HCT116 (cell line): ENCODE measurements at regions not wholly inside any gene's neighbourhood (a gene's known extent, or its start where the extent isn't known, plus 50 kb on each side); places are given as distances from the start of the nearest gene placed in this dataset.

Experiments used
- ATAC-seq: fragments of 200-7000 bp; cut with Tn5 transposase; 2 replicates; pipeline ENCODE4 v1.9.1; 2020; ENCODE audit warnings: mild to moderate bottlenecking, moderate library complexity
- BruUV-seq: library from RNA; stranded (reverse); fragments of 400-500 nt; replicated peaks from 2 replicates; lab custom pipeline; 2021; lab: Mats Ljungman, UMichigan
- CTCF ChIA-PET: fragments of 300-600 bp; sonication (Branson Sonifier 250); formaldehyde crosslinking; loops from one replicate; lab custom pipeline; 2021; ENCODE audit warnings: antibody characterized with exemption; lab: Charles Lee
- POLR2A ChIA-PET: fragments of 300-600, 350-600 bp; sonication (Branson Sonifier 250); formaldehyde crosslinking; loops from one replicate; lab custom pipeline; 2021; ENCODE audit warnings: antibody characterized with exemption; lab: Charles Lee
- RAD21 ChIA-PET, 2 experiments: fragments of 300-600 bp; sonication (Branson Sonifier 250); formaldehyde crosslinking; loops; one replicate each; lab custom pipeline; 2023; ENCODE audit warnings: low total read pairs in 2 of 2; ENCODE audit not compliant: uncharacterized antibody in 2 of 2, unreplicated experiment in 2 of 2, low non-redundant PET in 1 of 2; lab: Charles Lee
- DNase-seq: peaks from one replicate; pipeline ENCODE4 v3.0.0-alpha.2; 2010; ENCODE audit warnings: low read depth, low spot score
- H2AFZ ChIP-seq: fragments of 200-600 bp; shearing (Covaris generic), sonication (generic); 2 replicates; pipeline ENCODE4 v1.6.1; 2017; ENCODE audit warnings: low read depth, mixed run types, mixed read lengths, antibody characterized with exemption, low read length; ENCODE audit not compliant: poor library complexity, severe bottlenecking
- H3K27ac ChIP-seq: 2 replicates; pipeline ENCODE4 v1.5.1; 2012; ENCODE audit warnings: low read depth, low read length
- H3K27me3 ChIP-seq: fragments of 200-600 bp; sonication (generic); 2 replicates; pipeline ENCODE4 v1.6.1; 2016; ENCODE audit warnings: mixed run types, low read length, mixed read lengths; ENCODE audit not compliant: insufficient read depth
- H3K36me3 ChIP-seq, 2 experiments: fragments of 200-500 bp in 1 of 2; fragments of 200-600 bp in 1 of 2; sonication (Bioruptor generic) in 1 of 2; sonication (generic) in 1 of 2; 2 replicates each; pipeline versions ENCODE4 v1.5.1 to v1.6.1; 2014 to 2016; ENCODE audit warnings: low read length in 2 of 2, inconsistent platforms in 1 of 2, mixed read lengths in 1 of 2, mixed run types in 1 of 2; ENCODE audit not compliant: insufficient read depth in 2 of 2, control insufficient read depth in 1 of 2
- H3K4me1 ChIP-seq, 2 experiments: fragments of 200-600 bp in 1 of 2; sonication (generic) in 1 of 2; 2 replicates each; pipeline versions ENCODE4 v1.5.1 to v1.6.1; 2012 to 2017; ENCODE audit warnings: low read length in 2 of 2, inconsistent platforms in 1 of 2, mild to moderate bottlenecking in 1 of 2, mixed read lengths in 1 of 2, mixed run types in 1 of 2, moderate library complexity in 1 of 2; ENCODE audit not compliant: insufficient read depth in 2 of 2, control insufficient read depth in 1 of 2
- H3K4me2 ChIP-seq: fragments of 200-600 bp; sonication (generic); 2 replicates; pipeline ENCODE4 v1.6.1; 2017; ENCODE audit warnings: mixed run types, low read length, mixed read lengths
- H3K4me3 ChIP-seq, 2 experiments: fragments of 200-600 bp in 1 of 2; sonication (generic) in 1 of 2; replicated peaks in 1 of 2; 2 replicates each; pipeline ENCODE4 v1.5.1; 2011 to 2016; ENCODE audit warnings: low read length in 2 of 2, control low read depth in 1 of 2, low read depth in 1 of 2, mild to moderate bottlenecking in 1 of 2, mixed read lengths in 1 of 2, mixed run types in 1 of 2
- H3K79me2 ChIP-seq: fragments of 200-600 bp; sonication (generic); 2 replicates; pipeline ENCODE4 v1.6.1; 2017; ENCODE audit warnings: mild to moderate bottlenecking, mixed run types, low read length, moderate library complexity, mixed read lengths; ENCODE audit not compliant: insufficient read depth
- H3K9ac ChIP-seq: fragments of 200-600 bp; sonication (generic); 2 replicates; pipeline ENCODE4 v1.6.1; 2016; ENCODE audit warnings: low read length, mixed read lengths
- H3K9me2 ChIP-seq: fragments of 200-600 bp; sonication (generic), shearing (Covaris generic); 2 replicates; pipeline ENCODE4 v1.6.1; 2017; ENCODE audit warnings: mixed run types, mild to moderate bottlenecking, moderate library complexity; ENCODE audit not compliant: insufficient read depth
- H3K9me3 ChIP-seq, 2 experiments: fragments of 200-500 bp in 1 of 2; fragments of 200-600 bp in 1 of 2; sonication (Bioruptor generic) in 1 of 2; sonication (generic) in 1 of 2; 2 replicates each; pipeline ENCODE4 v1.6.1; 2014 to 2017; ENCODE audit warnings: low read length in 2 of 2, mixed read lengths in 2 of 2, inconsistent platforms in 1 of 2, low read depth in 1 of 2, mild to moderate bottlenecking in 1 of 2, mixed run types in 1 of 2, moderate library complexity in 1 of 2; ENCODE audit not compliant: control insufficient read depth in 1 of 2, insufficient read depth in 1 of 2
- H4K20me1 ChIP-seq: fragments of 200-600 bp; sonication (generic), shearing (Covaris generic); 2 replicates; pipeline ENCODE4 v1.6.1; 2017; ENCODE audit warnings: mixed run types, mild to moderate bottlenecking, moderate library complexity; ENCODE audit not compliant: insufficient read depth
- ATF3 ChIP-seq: IDR thresholded peaks from 2 replicates; pipeline ENCODE4 v1.6.1; 2012
- EGR1 ChIP-seq: IDR thresholded peaks from 2 replicates; pipeline ENCODE4 v1.6.1; 2012; ENCODE audit warnings: low read depth
- EZH2phosphoT487 ChIP-seq: fragments of 200-600 bp; IDR thresholded peaks from 2 replicates; pipeline ENCODE4 v1.6.1; 2018; ENCODE audit warnings: antibody characterized with exemption, borderline replicate concordance
- FOSL1 ChIP-seq: IDR thresholded peaks from 2 replicates; pipeline ENCODE4 v1.6.1; 2012; ENCODE audit warnings: low read depth
- POLR2A ChIP-seq: IDR thresholded peaks from 2 replicates; pipeline ENCODE4 v1.7.0; 2011; ENCODE audit warnings: borderline replicate concordance; ENCODE audit not compliant: insufficient read depth, insufficient read length; ENCODE audit errors: extremely low read depth
- POLR2AphosphoS5 ChIP-seq: IDR thresholded peaks from 2 replicates; pipeline ENCODE4 v1.6.1; 2011; ENCODE audit warnings: mild to moderate bottlenecking, low read depth, low read length, moderate library complexity
- YY1 ChIP-seq: IDR thresholded peaks from 2 replicates; pipeline ENCODE4 v1.6.1; 2011; ENCODE audit warnings: low read length, low read depth, moderate library complexity, mild to moderate bottlenecking; ENCODE audit not compliant: insufficient replicate concordance; ENCODE audit errors: extremely low read depth
- intact Hi-C: fragments of 100-400 bp; cut with micrococcal nuclease; formaldehyde crosslinking; loops from 2 replicates; pipeline ENCODE4 v1.10.0; 2022
- TF ChIP-seq, protein P1 (sequence below): IDR thresholded peaks from 2 replicates; pipeline ENCODE4 v1.6.1; 2012; ENCODE audit warnings: low read depth

GRCh38 chr20:7415427-7415826, 524.8 kb downstream of the HAO1 start:
- no peaks in the 10 kb centered on the region for H3K79me2 ChIP-seq
- RAD21 ChIA-PET, result no interaction called here
- POLR2A ChIA-PET, result no interaction called here
- H2AFZ ChIP-seq, result no peak overlapping the region
- no peaks in the 10 kb centered on the region for H3K4me1 ChIP-seq
- DNase-seq (no peak), ATAC-seq (no peak)
- no peaks in the 10 kb centered on the region for H3K27me3 ChIP-seq
- no peak for TF ChIP-seq POLR2A
- TF ChIP-seq, protein P1, sequence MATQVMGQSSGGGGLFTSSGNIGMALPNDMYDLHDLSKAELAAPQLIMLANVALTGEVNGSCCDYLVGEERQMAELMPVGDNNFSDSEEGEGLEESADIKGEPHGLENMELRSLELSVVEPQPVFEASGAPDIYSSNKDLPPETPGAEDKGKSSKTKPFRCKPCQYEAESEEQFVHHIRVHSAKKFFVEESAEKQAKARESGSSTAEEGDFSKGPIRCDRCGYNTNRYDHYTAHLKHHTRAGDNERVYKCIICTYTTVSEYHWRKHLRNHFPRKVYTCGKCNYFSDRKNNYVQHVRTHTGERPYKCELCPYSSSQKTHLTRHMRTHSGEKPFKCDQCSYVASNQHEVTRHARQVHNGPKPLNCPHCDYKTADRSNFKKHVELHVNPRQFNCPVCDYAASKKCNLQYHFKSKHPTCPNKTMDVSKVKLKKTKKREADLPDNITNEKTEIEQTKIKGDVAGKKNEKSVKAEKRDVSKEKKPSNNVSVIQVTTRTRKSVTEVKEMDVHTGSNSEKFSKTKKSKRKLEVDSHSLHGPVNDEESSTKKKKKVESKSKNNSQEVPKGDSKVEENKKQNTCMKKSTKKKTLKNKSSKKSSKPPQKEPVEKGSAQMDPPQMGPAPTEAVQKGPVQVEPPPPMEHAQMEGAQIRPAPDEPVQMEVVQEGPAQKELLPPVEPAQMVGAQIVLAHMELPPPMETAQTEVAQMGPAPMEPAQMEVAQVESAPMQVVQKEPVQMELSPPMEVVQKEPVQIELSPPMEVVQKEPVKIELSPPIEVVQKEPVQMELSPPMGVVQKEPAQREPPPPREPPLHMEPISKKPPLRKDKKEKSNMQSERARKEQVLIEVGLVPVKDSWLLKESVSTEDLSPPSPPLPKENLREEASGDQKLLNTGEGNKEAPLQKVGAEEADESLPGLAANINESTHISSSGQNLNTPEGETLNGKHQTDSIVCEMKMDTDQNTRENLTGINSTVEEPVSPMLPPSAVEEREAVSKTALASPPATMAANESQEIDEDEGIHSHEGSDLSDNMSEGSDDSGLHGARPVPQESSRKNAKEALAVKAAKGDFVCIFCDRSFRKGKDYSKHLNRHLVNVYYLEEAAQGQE, result no peak
- no peak for TF ChIP-seq EZH2phosphoT487
- no peak for TF ChIP-seq EGR1
- TF ChIP-seq ATF3, result no peak
- no peak for TF ChIP-seq POLR2AphosphoS5
- TF ChIP-seq YY1, result no peak
- no peak for TF ChIP-seq FOSL1
- peaks cover 0 to 16% of the 10 kb centered on the region in 2 experiments; a peak in 3 of 4 replicates for H3K9me3 ChIP-seq
- BruUV-seq, result no TSS peak
- no peak overlapping the region for H3K4me2 ChIP-seq
- H3K4me3 ChIP-seq, result no peak overlapping the region
- H3K9me2 ChIP-seq, result no peaks in the 10 kb centered on the region
- no peaks in the 10 kb centered on the region for H4K20me1 ChIP-seq
- H3K36me3 ChIP-seq, result no peaks in the 10 kb centered on the region
- H3K27ac ChIP-seq, result no peak overlapping the region
- CTCF ChIA-PET, result no interaction called here
- intact Hi-C loops, result no loop called here
- no peak overlapping the region for H3K9ac ChIP-seq
